DMS79 treated with DMSO at 0.1 percent for 48 hours (cell line): ENCODE measurements at regions not wholly inside any gene's neighbourhood (a gene's known extent, or its start where the extent isn't known, plus 50 kb on each side); places are given as distances from the start of the nearest gene placed in this dataset.
"Not testable (repeated sequence)": the region's sequence is repeated elsewhere in the genome, so short reads cannot be mapped to it uniquely, and the experiment has no call there.

ENCODE experiments used
- DNase-seq: peaks from one replicate; lab custom pipeline; 2025; lab: John Stamatoyannopoulos, UW

DNA sequence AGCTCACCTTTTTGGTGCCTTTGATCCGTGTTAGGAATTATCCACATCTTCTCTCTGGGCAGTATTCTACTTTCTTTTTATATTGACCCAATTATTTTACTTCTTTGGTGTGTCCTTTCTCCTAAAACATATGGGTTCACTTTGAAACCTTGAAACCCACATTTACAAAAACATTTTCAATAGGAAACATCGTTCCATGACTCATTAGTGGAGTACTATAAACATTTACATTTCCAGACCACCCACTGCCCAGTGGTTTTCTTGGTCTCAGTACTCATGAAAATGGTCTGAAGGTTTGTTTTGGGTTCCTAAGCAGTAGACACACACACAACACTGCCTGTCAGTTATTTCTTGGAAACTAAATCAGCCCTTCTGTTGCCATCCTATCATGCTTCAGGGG, 111.7 kb upstream of the LPCAT1 start:
- DNase-seq, result not testable (repeated sequence)

DNA sequence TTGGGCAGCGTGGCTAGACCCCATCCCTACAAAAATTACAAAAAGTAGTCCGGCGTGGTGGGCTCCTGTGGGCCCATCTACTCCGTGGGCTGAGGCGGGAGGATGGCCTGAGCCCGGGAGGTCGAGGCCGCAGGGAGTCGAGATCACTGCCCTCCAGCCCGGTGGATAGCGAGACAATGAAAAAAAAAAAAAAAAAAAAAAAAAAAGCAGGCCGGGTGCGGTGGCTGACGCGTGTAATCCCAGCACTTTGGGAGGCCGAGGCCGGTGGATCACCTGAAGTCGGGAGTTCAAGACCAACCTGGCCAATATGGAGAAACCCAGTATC, 110.5 kb upstream of the LPCAT1 start:
- no peak for DNase-seq

DNA sequence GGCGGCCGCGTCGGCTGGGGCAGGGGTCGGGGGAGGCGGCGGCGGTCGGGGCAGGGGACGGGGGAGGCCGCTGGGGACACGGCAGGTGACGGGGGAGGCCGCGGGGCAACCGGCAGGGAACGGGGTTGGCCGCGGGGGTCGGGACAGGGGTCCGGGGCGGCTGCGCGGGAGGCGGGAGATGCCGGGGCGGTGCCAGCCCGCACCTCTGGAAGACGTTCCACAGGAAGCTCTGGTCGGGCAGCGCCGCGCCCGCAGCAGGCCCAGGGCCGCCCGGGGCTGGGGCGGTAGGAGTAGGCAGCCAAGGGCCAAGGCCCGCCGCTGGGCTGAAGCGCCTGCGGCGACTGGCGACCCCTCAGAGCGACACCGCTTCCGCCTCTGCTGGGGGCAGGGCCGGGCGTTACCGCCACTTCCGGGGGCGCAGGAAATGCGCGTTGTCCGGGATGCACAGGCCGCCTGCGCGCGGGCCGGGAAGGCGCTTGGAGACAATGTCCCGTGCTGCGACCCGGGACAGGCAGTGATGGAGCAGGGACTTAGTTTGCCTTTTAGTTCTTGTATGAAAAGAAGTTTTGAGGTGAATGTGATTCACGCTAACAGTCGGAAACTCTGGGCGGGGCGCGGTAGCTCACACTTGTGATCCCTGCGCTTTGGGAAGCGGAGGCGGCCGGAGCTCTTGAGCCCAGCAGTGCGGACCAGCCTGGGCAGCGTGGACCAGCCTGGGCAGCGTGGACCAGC, 110.0 kb upstream of the LPCAT1 start:
- DNase-seq, result peak; percentile 62

DNA sequence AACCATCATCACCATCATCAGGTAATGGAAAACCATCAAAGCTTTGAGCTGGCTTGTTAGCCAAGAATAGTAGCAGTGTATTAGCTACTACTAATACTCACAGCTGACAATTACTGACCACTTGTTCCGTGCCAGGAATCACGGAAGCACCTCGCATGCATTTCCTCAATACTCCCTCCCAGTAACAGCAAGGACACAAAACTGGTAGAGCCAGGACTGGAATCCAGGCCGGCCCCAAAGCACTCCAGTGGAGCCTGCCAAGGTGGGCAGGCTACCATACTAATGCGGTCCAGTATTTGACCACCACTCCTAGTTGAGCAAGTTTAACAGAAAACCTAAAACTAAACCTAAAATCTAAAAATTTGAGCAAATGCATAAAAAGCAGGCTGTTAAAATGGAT, 107.2 kb upstream of the LPCAT1 start:
- not testable (repeated sequence) for DNase-seq

DNA sequence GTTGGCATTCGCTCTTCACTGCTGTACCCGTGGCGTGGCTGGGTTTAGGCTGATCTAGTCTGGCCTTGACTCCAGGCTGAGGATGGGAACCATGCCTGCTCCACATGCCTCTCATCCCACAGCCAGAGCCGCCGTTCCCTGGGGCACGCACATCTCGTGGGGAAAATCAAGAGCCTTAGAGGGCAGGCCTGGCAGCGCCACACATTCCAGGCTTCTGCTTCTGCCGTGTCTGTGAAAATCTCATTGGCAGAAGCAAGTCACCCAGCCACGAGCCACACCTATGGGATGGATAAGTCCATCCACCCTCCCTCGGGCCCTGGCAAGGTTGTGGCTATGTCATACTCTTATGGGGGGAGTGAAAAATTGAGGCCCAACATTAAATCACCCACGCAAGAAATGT, 102.6 kb upstream of the LPCAT1 start:
- not testable (repeated sequence) for DNase-seq

DNA sequence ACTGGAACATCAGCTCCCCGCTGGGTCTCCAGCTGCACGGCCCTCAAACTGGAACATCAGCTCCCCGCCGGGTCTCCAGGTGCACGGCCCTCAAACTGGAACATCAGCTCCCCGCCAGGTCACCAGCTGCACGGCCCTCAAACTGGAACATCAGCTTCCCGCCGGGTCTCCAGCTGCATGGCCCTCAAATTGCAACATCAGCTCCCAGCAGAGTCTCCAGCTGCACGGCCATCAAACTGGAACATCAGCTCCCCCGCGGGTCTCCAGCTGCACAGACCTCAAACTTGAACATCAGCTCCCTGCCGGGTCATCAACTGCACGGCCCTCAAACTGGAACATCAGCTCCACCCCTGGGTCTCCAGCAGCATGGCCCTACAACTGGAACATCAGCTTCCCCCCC, 95.8 kb upstream of the LPCAT1 start:
- DNase-seq, result not testable (repeated sequence)

DNA sequence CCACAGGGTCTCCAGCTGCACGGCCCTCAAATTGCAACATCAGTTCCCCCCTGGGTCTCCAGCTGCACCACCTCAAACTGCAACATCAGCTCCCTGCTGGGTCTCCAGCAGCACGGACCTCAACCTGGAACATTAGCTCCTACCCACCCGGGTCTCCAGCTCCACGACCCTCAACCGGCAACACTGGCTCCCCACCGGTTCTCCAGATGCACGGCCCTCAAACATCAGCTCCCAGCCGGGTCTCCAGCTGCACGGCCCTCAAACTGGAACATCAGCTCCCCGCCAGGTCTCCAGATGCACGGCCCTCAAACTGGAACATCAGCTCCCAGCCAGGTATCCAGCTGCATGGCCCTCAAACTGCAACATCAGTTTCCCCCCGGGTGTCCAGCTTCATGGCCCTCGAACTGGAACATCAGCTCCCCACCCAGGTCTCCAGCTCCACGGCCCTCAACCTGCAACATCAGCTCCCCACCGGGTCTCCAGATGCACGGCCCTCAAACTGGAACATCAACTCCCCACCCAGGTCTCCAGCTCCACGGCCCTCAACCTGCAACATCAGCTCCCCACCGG, 94.6 kb upstream of the LPCAT1 start:
- DNase-seq, result not testable (repeated sequence)

DNA sequence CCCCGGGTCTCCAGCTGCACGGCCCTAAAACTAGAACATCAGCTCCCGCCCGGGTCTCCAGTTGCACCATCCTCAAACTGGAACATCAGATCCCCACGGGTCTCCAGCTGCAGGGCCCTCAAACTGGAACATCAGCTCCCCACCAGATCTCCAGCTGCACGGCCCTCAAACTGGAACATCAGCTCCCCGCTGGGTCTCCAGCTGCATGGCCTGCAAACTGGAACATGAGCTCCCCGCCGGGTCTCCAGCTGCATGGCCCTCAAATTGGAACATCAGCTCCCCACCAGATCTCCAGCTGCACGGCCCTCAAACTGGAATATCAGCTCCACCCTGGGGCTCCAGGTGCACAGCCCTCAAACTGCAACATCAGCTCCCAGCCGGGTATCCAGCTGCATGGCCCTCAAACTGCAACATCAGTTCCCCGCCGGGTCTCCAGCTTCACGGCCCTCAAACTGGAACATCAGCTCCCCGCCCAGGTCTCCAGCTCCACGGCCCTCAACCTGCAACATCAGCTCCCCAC, 93.5 kb upstream of the LPCAT1 start:
- not testable (repeated sequence) for DNase-seq

DNA sequence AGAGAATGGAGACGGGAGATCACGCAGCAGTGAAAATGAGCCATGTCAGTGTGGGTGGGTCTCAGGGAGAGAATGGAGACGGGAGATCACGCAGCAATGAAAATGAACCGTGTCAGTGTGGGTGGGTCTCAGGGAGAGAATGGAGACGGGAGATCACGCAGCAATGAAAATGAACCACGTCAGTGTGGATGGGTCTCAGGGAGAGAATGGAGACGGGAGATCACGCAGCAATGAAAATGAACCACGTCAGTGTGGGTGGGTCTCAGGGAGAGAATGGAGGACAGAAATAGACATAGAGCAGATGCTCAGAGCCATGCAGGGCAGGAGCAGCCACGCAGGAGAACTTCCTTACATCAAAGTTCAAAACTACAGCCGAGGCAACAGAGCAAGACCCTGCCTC, 89.8 kb upstream of the LPCAT1 start:
- not testable (repeated sequence) for DNase-seq

DNA sequence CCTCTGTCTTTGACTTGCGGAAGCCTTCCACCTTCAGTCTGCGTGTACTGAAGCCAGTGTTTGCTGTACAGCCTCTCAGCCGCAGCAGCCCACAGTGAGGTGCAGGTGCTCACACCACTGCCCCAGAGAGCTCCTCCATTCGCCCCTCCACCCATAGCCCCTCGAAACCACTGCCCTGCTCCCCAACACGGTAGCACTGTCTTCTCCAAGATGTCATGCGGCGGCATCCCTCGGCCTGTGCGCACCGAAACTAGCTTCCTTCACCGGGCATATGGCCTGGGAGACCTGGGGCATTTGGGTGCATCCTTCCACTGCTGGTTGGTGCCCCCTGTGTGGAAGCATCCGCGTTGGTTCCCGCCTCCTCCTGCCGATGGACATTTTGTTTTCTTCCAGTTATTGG, 86.8 kb upstream of the LPCAT1 start:
- not testable (repeated sequence) for DNase-seq

DNA sequence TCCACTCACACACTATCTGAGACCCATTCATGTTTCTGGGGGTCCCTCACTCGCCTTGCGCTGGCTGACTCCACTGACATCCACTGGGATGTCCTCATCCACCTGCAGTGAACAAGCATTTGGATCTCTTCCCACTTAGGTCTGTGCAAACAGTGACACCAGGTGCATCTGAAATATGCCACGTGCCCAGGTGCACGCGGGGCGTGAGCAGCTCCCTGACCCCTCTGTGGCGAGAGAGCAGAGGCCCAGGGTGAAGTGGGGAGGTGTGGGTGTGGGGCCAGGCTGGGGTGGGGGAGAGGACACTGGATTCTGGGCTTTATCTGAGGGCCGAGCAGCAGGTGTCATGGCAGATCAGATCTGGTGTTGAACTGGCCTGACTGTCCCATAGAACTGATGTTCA, 85.4 kb upstream of the LPCAT1 start:
- DNase-seq, result not testable (repeated sequence)

DNA sequence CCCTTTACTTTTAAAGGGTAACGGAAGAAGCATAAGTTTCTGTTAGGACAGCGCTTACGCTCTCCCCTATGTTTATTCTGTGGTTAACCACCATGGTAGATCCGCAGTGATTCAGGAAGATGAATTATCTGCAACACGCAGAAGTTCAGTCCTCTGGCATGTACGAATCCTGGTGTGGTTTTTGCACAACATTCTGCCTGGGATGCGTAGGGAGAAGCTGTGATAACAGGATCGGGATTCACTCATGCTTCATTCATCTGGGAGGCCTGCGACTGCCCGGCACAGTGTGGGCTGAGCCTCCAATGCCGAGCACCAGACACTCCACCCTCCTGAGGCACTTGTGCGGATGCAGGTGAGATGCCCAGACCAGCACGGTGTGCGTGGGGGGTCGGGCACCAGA, 84.6 kb upstream of the LPCAT1 start:
- DNase-seq, result peak; percentile 19

DNA sequence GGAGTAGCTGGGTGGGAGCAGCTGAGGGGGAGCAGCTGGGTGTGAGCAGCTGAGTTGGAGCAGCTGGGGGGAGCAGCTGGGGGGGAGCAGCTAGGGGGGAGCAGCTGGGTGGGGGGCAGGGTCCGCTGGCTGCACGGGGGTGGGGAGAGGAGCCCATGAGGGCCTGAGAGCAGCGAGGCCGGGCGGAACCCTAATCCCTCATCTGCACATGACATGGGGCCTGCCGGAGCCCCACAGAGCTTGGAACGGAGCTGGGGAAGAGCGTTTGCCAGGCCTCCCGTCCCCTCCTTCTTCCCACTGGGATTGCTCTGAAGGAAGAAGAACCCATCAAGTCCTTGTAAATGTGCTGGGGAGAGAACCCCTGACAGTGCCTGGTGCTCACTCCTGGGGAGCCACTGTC, 83.2 kb upstream of the LPCAT1 start:
- not testable (repeated sequence) for DNase-seq

DNA sequence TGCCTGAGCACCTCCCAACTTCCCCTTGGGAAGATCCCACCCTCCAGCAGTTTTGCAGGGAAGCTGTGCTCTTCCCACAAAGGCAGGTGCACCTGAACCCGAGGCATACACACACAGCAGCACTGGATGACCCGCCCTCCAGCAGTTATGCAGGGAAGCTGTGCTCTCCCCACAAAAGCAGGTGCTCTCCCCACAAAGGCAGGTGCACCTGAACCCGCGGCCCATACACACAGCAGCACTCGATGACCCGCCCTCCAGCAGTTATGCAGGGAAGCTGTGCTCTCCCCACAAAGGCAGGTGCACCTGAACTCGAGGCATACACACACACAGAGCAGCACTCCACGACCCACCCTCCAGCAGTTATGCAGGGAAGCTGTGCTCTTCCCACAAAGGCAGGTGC, 80.2 kb upstream of the LPCAT1 start:
- peak; percentile 91 for DNase-seq

DNA sequence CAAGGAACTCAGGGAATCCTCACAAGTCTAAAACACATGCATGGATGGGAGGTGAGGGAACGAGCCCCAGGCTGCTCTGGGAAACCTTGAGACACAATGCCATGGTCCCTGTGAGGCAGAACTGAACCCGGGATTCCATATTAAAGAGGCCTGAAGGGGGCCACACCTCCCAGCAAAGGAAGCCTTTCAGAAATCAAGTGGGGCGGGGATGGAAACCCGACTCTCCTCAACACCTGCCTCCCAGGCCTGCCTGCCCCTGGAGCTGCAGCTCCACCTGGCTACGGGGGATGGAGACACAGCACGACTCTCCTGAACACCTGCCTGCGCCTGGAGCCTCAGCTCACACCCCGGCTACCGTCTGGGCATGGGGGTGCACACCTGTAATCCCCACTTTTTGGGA, 77.8 kb upstream of the LPCAT1 start:
- peak; percentile 79 for DNase-seq

DNA sequence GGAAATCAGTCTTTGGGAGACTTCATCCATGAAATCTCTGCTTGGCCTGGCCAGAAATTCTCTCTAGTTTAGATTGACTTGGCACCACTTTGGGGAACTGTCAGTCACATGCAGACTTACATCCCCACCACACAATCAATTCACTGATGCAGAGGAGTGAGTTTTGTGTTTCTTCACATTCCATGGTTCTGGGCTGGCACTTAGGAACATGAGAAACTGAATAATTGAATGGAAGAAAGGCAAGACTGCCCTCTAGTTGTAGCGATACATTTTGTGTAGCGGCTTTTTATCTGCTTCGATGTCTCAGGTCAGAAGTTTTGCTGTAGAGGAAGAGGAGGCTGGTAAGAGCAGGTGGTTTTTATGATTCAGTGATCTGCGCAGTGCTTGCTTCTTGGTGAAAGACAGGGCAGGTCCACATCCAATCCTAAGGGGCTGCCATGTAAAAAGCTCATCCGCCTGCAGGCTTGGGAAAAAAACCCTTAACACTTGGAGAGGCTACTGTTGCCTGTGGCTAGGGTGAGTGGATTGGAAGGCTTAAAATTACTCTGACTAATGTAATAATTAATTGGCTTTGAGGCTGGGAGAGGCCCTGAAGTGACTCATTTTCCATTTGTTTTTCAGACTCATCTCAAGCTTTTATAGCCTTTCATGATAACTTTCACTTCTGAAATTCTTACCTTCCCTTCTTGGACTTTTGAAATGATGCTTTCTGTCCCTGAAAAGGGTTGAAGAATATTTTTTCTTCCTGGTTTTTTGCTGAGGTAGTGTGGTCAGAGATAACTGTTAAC, 75.4 kb upstream of the LPCAT1 start:
- peak; percentile 48 for DNase-seq

DNA sequence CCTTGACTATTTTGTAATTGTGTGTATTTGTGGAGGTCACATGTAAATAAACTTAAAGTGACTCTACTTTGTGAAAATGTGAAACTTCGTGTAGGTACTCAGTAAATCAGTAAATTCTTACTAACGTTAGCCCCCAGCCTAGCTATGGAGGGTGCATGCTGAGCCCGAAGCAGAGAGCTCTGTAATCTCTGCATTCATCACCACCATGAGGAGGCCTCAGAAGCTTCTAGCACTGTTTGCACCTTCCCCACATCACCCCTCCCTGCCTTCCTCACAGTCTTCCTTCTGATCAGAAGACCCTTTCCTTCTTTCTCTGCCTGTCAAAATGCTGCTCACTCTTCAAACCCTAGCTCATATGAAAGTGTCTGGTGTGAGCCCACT, 73.3 kb upstream of the LPCAT1 start:
- DNase-seq, result not testable (repeated sequence)

DNA sequence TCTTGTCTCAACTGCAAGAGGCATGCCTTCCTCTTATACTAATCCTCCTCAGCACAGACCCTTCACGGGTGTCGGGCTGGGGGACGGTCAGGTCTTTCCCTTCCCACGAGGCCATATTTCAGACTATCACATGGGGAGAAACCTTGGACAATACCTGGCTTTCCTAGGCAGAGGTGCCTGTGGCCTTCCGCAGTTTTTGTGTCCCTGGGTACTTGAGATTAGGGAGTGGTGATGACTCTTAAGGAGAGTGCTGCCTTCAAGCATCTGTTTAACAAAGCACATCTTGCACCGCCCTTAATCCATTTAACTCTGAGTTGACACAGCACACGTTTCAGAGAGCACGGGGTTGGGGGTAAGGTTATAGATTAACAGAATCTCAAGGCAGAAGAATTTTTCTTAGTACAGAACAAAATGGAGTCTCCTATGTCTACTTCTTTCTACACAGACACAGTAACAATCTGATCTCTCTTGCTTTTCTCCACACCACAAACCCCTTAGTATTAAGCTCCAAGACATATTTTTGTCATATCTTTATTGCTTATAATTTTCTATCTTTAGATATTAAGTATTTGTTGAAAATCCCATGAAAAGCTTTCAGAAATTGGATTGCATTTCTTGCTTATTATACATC, 72.8 kb upstream of the LPCAT1 start:
- not testable (repeated sequence) for DNase-seq

DNA sequence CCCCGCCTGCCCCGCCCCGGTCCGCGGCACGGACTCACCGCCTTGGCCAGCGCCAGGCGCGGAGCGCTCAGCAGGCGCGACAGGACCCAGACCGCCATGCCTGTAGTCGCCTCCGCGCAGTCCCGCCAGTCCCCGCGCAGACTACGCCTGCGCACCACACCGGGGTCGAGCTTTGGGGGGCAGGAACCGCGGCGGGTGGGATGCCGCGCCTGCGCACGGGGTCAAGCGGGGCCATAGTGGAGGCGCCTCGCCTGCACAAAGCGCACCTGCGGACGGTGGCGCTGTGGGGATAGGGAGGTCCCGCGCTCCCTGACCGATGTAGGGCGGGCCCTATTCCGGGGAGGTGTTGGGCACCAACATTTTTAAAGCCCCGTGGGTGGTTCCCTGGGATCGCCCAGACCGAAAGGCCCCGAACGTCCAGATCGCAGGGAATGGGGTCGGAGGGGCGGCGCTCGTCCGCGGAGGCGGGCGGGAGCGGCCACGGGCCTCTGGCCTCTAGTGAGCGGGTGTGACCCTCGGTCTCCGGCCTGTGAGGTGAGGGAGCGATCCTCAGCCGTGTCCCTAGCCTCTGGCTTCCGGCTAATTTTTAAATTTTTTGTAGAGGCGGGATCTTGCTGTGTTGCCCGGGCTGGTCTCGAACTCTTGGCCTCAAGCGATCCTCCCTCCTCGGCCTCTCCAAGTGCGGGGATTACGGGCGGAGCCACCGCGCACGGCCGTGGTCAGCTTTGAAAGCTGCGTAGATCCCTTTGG, 70.8 kb upstream of the LPCAT1 start:
- peak; percentile 69 for DNase-seq

DNA sequence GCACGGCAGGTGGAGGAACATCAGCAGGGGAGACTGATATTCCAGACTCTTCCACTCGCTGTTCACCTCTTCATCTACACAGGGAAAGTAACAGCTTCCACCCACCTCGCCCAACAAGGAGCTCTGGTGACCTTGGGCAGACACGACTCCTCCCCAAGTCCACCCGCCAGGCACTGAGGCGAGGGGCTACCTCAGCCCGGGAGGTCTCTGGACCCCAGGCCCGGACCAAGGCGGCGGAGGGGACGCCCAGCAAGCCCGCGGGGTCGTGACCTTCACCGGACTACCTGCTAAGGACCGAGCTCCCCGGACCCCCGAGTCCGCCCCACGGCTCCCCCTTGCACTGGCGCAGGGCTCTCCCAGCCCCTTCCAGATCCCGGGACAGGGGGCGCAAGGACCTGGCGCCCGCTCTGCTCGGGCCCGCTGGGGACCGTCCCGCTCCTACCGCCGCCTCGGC, 70.2 kb upstream of the LPCAT1 start:
- DNase-seq, result no peak

DNA sequence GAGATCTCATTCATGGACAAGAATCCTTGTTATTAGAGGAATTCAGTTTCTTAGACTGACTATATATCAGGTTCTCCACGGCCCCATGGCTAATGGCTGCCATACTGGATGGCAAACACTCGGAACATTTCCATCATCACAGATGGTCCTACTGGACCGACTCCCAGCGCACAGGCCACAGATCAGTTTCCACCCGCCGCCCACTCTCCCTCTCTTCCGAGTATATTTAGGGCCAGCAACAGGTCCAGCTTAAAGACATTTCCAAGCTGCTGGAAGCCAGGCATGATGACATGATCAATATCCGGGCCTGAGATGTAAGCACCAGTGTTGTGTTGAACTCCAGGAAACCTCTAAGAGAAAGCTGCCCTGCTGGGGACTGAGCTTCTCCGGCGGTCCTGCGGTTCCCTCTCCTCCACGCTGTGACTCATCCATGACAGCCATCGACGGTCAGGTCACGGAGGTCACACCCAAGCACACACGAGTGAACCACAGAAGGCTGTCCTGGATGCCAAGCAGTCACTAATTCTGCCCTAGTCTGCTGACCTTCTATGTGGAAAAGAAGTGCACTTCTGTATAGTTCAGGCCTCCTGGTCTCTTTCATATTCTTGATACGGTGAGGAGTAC, 64.4 kb upstream of the LPCAT1 start:
- DNase-seq, result not testable (repeated sequence)
